SK-N-SH (cell line): ENCODE measurements at regions not wholly inside any gene's neighbourhood (a gene's known extent, or its start where the extent isn't known, plus 50 kb on each side); places are given as distances from the start of the nearest gene placed in this dataset.
A peak's percentile ranks its signal among the peaks of the same experiment; 100 is the strongest.

Experiments used
- CTCF ChIA-PET: fragments of 300-600, 350-600 bp; formaldehyde crosslinking; extraction: SDS; loops from one replicate; lab custom pipeline; 2021; lab: Yijun Ruan, JAX
- POLR2A ChIA-PET: fragments of 350-600 bp; sonication (Branson Sonifier 250); formaldehyde crosslinking; extraction: SDS; loops from one replicate; lab custom pipeline; 2020; ENCODE audit warnings: antibody characterized with exemption, inconsistent platforms; lab: Yijun Ruan, JAX
- DNase-seq: peaks from one replicate; pipeline ENCODE4 v3.0.0; 2012
- H2AFZ ChIP-seq: fragments of 200-600 bp; sonication (generic); 2 replicates; pipeline ENCODE4 v1.8.1; 2016; ENCODE audit warnings: antibody characterized with exemption, mild to moderate bottlenecking, low read depth
- H3F3A ChIP-seq: fragments of 200-600 bp; sonication (generic); replicated peaks from 2 replicates; pipeline ENCODE3; 2016; ENCODE audit warnings: antibody characterized with exemption, mild to moderate bottlenecking; ENCODE audit not compliant: insufficient read depth
- H3K27ac ChIP-seq, 2 experiments: fragments of 200-500 bp in 1 of 2; fragments of 200-600 bp in 1 of 2; sonication (Bioruptor generic) in 1 of 2; sonication (generic), shearing (Covaris generic) in 1 of 2; 2 replicates each; pipeline versions ENCODE4 v1.5.1 to v1.6.1; 2014 to 2016; ENCODE audit warnings: low read depth in 2 of 2, inconsistent platforms in 1 of 2, low read length in 1 of 2, mild to moderate bottlenecking in 1 of 2, mixed read lengths in 1 of 2
- H3K27me3 ChIP-seq: fragments of 200-600 bp; sonication (generic), shearing (Covaris generic); 2 replicates; pipeline ENCODE4 v1.6.1; 2016; ENCODE audit warnings: mixed run types; ENCODE audit not compliant: insufficient read depth
- H3K36me3 ChIP-seq, 2 experiments: fragments of 200-500 bp in 1 of 2; fragments of 200-600 bp in 1 of 2; sonication (Bioruptor generic) in 1 of 2; sonication (generic) in 1 of 2; replicated peaks in 1 of 2; 2 replicates each; pipeline versions ENCODE3 to v1.5.1; 2014 to 2016; ENCODE audit warnings: low read length in 1 of 2, mild to moderate bottlenecking in 1 of 2; ENCODE audit not compliant: insufficient read depth in 2 of 2, control insufficient read depth in 1 of 2
- H3K4me1 ChIP-seq, 2 experiments: fragments of 200-500 bp in 1 of 2; fragments of 200-600 bp in 1 of 2; sonication (Bioruptor generic) in 1 of 2; sonication (generic), shearing (Covaris generic) in 1 of 2; 2 replicates each; pipeline versions ENCODE4 v1.5.1 to v1.6.1; 2014 to 2016; ENCODE audit warnings: low read depth in 1 of 2, low read length in 1 of 2, mixed run types in 1 of 2; ENCODE audit not compliant: insufficient read depth in 2 of 2, control insufficient read depth in 1 of 2
- H3K4me2 ChIP-seq: fragments of 200-600 bp; sonication (generic), shearing (Covaris generic); 2 replicates; pipeline ENCODE4 v1.6.1; 2017; ENCODE audit warnings: mixed run types
- H3K4me3 ChIP-seq, 2 experiments: fragments of 200-500 bp in 1 of 2; fragments of 200-600 bp in 1 of 2; sonication (Bioruptor generic) in 1 of 2; sonication (generic), shearing (Covaris generic) in 1 of 2; 2 replicates each; pipeline versions ENCODE4 v1.5.1 to v1.8.1; 2014 to 2016; ENCODE audit warnings: low read depth in 2 of 2, inconsistent platforms in 1 of 2, low read length in 1 of 2, mild to moderate bottlenecking in 1 of 2, mixed read lengths in 1 of 2, moderate library complexity in 1 of 2
- H3K79me2 ChIP-seq: fragments of 200-600 bp; sonication (generic); 2 replicates; pipeline ENCODE4 v1.8.1; 2017; ENCODE audit warnings: mild to moderate bottlenecking; ENCODE audit not compliant: insufficient read depth
- H3K9ac ChIP-seq: fragments of 200-600 bp; sonication (generic); 2 replicates; pipeline ENCODE4 v1.6.1; 2017; ENCODE audit warnings: mixed run types
- H3K9me2 ChIP-seq: fragments of 200-600 bp; sonication (generic); 2 replicates; pipeline ENCODE4 v1.6.1; 2017; ENCODE audit warnings: mixed run types
- H3K9me3 ChIP-seq: fragments of 200-600 bp; sonication (generic); 2 replicates; pipeline ENCODE4 v1.6.1; 2017; ENCODE audit warnings: mixed run types, mild to moderate bottlenecking, moderate library complexity
- H4K20me1 ChIP-seq: fragments of 200-600 bp; sonication (generic); 2 replicates; pipeline ENCODE4 v1.6.1; 2017; ENCODE audit warnings: mild to moderate bottlenecking, mixed run types; ENCODE audit not compliant: insufficient read depth
- CHD2 ChIP-seq: fragments of 150-350 bp; IDR thresholded peaks from 2 replicates; pipeline ENCODE4 v1.6.1; 2018; ENCODE audit warnings: low read length; ENCODE audit not compliant: partially characterized antibody
- ELF1 ChIP-seq: IDR thresholded peaks from 2 replicates; pipeline ENCODE4 v1.4.0; 2012
- GATA2 ChIP-seq: sonication (generic); formaldehyde crosslinking; IDR thresholded peaks from 2 replicates; pipeline ENCODE4 v1.5.0; 2020; ENCODE audit warnings: mild to moderate bottlenecking, missing genetic modification reagents
- IRF3 ChIP-seq: fragments of 150-350 bp; IDR thresholded peaks from 2 replicates; pipeline ENCODE4 v1.6.1; 2016; ENCODE audit warnings: mild to moderate bottlenecking, low read depth, low read length
- JUND ChIP-seq: IDR thresholded peaks from 2 replicates; pipeline ENCODE4 v1.4.0; 2012
- MAX ChIP-seq: IDR thresholded peaks from 2 replicates; pipeline ENCODE4 v1.4.0; 2012; ENCODE audit warnings: low read depth
- MEF2A ChIP-seq: IDR thresholded peaks from 2 replicates; pipeline ENCODE4 v1.4.0; 2012; ENCODE audit warnings: low read depth, borderline replicate concordance
- MXI1 ChIP-seq: IDR thresholded peaks from 2 replicates; pipeline ENCODE4 v1.6.1; 2012; ENCODE audit warnings: mild to moderate bottlenecking, low read depth, low read length, improper control_type of control experiment
- PBX3 ChIP-seq: IDR thresholded peaks from 2 replicates; pipeline ENCODE4; 2012
- RAD21 ChIP-seq: IDR thresholded peaks from 2 replicates; pipeline ENCODE4 v1.6.1; 2012; ENCODE audit warnings: mild to moderate bottlenecking, low read length
- RFX5 ChIP-seq: IDR thresholded peaks from 2 replicates; pipeline ENCODE4 v1.6.1; 2012; ENCODE audit warnings: mild to moderate bottlenecking, improper control_type of control experiment, low read length
- RXRA ChIP-seq: IDR thresholded peaks from 2 replicates; pipeline ENCODE4 v1.4.0; 2012; ENCODE audit warnings: low read depth, mild to moderate bottlenecking, borderline replicate concordance
- SIN3A ChIP-seq: IDR thresholded peaks from 2 replicates; pipeline ENCODE4 v1.6.1; 2012; ENCODE audit warnings: low read depth, mild to moderate bottlenecking, low read length, moderate library complexity, borderline replicate concordance
- TCF12 ChIP-seq: IDR thresholded peaks from 2 replicates; pipeline ENCODE4 v1.4.0; 2012
- TEAD4 ChIP-seq: IDR thresholded peaks from 2 replicates; pipeline ENCODE4 v1.4.0; 2012; ENCODE audit warnings: mild to moderate bottlenecking, borderline replicate concordance; ENCODE audit not compliant: insufficient read depth
- USF1 ChIP-seq: IDR thresholded peaks from 2 replicates; pipeline ENCODE4 v1.4.0; 2012; ENCODE audit warnings: low read depth, borderline replicate concordance
- YY1 ChIP-seq: IDR thresholded peaks from 2 replicates; pipeline ENCODE4 v1.4.0; 2012; ENCODE audit warnings: low read depth, mild to moderate bottlenecking
- WGBS: methylation state at CpG from one replicate; pipeline ENCODE4 v1.1.6; 2017; ENCODE audit warnings: low lambda C conversion rate; 5-methylcytosine and 5-hydroxymethylcytosine counted together

- TF ChIP-seq CHD2 = no peak
- TF ChIP-seq RXRA = no peak
- no peak for TF ChIP-seq YY1
- no peak for TF ChIP-seq USF1
- TF ChIP-seq PBX3 = peak; percentile 73
- TF ChIP-seq GATA2 = no peak
- TF ChIP-seq TEAD4 = no peak
- no peak for TF ChIP-seq RFX5
- TF ChIP-seq MAX = no peak
- TF ChIP-seq MXI1 = no peak
- peak; percentile 93 for TF ChIP-seq TCF12
Observed at GRCh38 chr5:74085186-74085585, 459.2 kb downstream of the ARHGEF28 start (continued).

GRCh38 chr5:74083096-74083791, 457.2 kb downstream of the ARHGEF28 start:
- POLR2A ChIA-PET = no interaction called here
- CTCF ChIA-PET = interaction anchor here (0.8 to 0.9 kb wide), 2 partner anchors 11 to 181 kb away, joined by 3 read pairs; no protein-coding TSS in a partner anchor

More at GRCh38 chr5:74083096-74083791, 457.2 kb downstream of the ARHGEF28 start:
- H3K9me2 ChIP-seq = no peaks in the 10 kb centered on the region
- H4K20me1 ChIP-seq = no peaks in the 10 kb centered on the region
- H3K36me3 ChIP-seq = no peaks in the 10 kb centered on the region
- H3K4me2 ChIP-seq = no peak overlapping the region
- TF ChIP-seq IRF3 (no peak), RXRA (no peak), JUND (no peak), RAD21 (no peak), TCF12 (no peak), MEF2A (no peak), MAX (no peak), CHD2 (no peak), ELF1 (no peak), SIN3A (no peak), TEAD4 (no peak)
- DNase-seq = no peak
- 65% methylated on average over 3 of the region's 3 CpGs for WGBS
- no peak overlapping the region for H2AFZ ChIP-seq
- no peaks in the 10 kb centered on the region for H3K9me3 ChIP-seq
- H3K79me2 ChIP-seq = no peaks in the 10 kb centered on the region
- H3K9ac ChIP-seq = no peak overlapping the region
- H3K27me3 ChIP-seq = no peaks in the 10 kb centered on the region
- peaks cover 0 to 9% of the 10 kb centered on the region in 2 experiments; a peak in 1 of 4 replicates for H3K4me1 ChIP-seq
- no peaks in the 10 kb centered on the region for H3F3A ChIP-seq
- H3K4me3 ChIP-seq = no peak overlapping the region
- H3K27ac ChIP-seq = no peak overlapping the region
